ENCODE measurements at regions not wholly inside any gene's neighbourhood (a gene's known extent, or its start where the extent isn't known, plus 50 kb on each side); places are given as distances from the start of the nearest gene placed in this dataset.
A peak's percentile ranks its signal among the peaks of the same experiment; 100 is the strongest.
"Not testable (repeated sequence)": the region's sequence is repeated elsewhere in the genome, so short reads cannot be mapped to it uniquely, and the experiment has no call there.

- H3K4me1 ChIP-seq (replicated peaks in 1 of 2); in situ Hi-C loops (cut with MboI; ENCODE audit: low pct_unique_long_range_greater_than_20kb in 2 of 9, low sequenced_read_pairs in 9 of 9, unreplicated experiment in 9 of 9); ATAC-seq (replicated peaks in 6 of 8); H3K27ac ChIP-seq; H3K4me3 ChIP-seq: not testable (repeated sequence)
- WGBS, 10 experiments: no CpG with 5 or more reads among the region's 37 CpGs
Observed at GRCh38 chr11:45738194-45738593, 66.8 kb upstream of the SLC35C1 start.

GRCh38 chr11:45737056-45737455 lies 67.9 kb upstream of the SLC35C1 start:
- H3K4me3 ChIP-seq: no peak overlapping the region
- H3K4me1 ChIP-seq (replicated peaks in 1 of 2): peaks cover 0 to 4% of the 10 kb centered on the region in 2 donors
- H3K27ac ChIP-seq: no peak overlapping the region
- 20 to 100% (median 70%) methylated on average over 1 to 4 of the region's 4 CpGs for WGBS, 10 experiments
- in situ Hi-C loops (cut with MboI; ENCODE audit: low pct_unique_long_range_greater_than_20kb in 2 of 9, low sequenced_read_pairs in 9 of 9, unreplicated experiment in 9 of 9): no loop called here
- ATAC-seq (replicated peaks in 6 of 8): peak in 4 of 8 experiments; percentile 10 to 35 (median 28)

- H3K4me1 ChIP-seq (replicated peaks in 1 of 2): peaks cover 0 to 4% of the 10 kb centered on the region in 2 donors
- no peak overlapping the region for H3K27ac ChIP-seq
- in situ Hi-C loops (cut with MboI; ENCODE audit: low pct_unique_long_range_greater_than_20kb in 2 of 9, low sequenced_read_pairs in 9 of 9, unreplicated experiment in 9 of 9): no loop called here
- H3K4me3 ChIP-seq: no peak overlapping the region
- WGBS, 10 experiments: 46 to 100% (median 71%) methylated on average over 1 to 2 of the region's 2 CpGs; no CpG with 5 or more reads in 2 of the 10 experiments
- peak in 7 of 8 experiments; percentile 45 to 76 (median 63) for ATAC-seq (replicated peaks in 6 of 8)
Observed at GRCh38 chr11:45736424-45736823, 68.5 kb upstream of the SLC35C1 start.

- no peak overlapping the region for H3K27ac ChIP-seq
- in situ Hi-C loops (cut with MboI; ENCODE audit: low pct_unique_long_range_greater_than_20kb in 2 of 9, low sequenced_read_pairs in 9 of 9, unreplicated experiment in 9 of 9): no loop called here
- ATAC-seq (replicated peaks in 6 of 8): no peak
- no peak overlapping the region for H3K4me3 ChIP-seq
- 0 to 20% methylated on average over 1 of the region's 1 CpG; no CpG with 5 or more reads in 8 of the 10 experiments for WGBS, 10 experiments
- peaks cover 0 to 4% of the 10 kb centered on the region in 2 donors for H3K4me1 ChIP-seq (replicated peaks in 1 of 2)
Observed at GRCh38 chr11:45733176-45733575, 67.8 kb upstream of the CHST1 start.

- in situ Hi-C loops (cut with MboI; ENCODE audit: low pct_unique_long_range_greater_than_20kb in 2 of 9, low sequenced_read_pairs in 9 of 9, unreplicated experiment in 9 of 9): no loop called here
- ATAC-seq (replicated peaks in 6 of 8): no peak
- no peak overlapping the region for H3K27ac ChIP-seq
- H3K4me1 ChIP-seq (replicated peaks in 1 of 2): peaks cover 0 to 4% of the 10 kb centered on the region in 2 donors
- no peak overlapping the region for H3K4me3 ChIP-seq
Observed at GRCh38 chr11:45732343-45732742, 66.9 kb upstream of the CHST1 start.

GRCh38 chr11:45731171-45731570 lies 65.7 kb upstream of the CHST1 start:
- in situ Hi-C loops (cut with MboI; ENCODE audit: low pct_unique_long_range_greater_than_20kb in 2 of 9, low sequenced_read_pairs in 9 of 9, unreplicated experiment in 9 of 9); ATAC-seq (replicated peaks in 6 of 8); H3K4me1 ChIP-seq (replicated peaks in 1 of 2); H3K27ac ChIP-seq; H3K4me3 ChIP-seq: not testable (repeated sequence)
- WGBS, 10 experiments: 32 to 100% (median 77%) methylated on average over 2 to 3 of the region's 4 CpGs; no CpG with 5 or more reads in 3 of the 10 experiments

GRCh38 chr11:45730014-45730413 lies 64.6 kb upstream of the CHST1 start:
- no peak overlapping the region for H3K27ac ChIP-seq
- WGBS, 10 experiments: 0 to 84% (median 30%) methylated on average over 1 to 3 of the region's 3 CpGs; no CpG with 5 or more reads in 4 of the 10 experiments
- H3K4me1 ChIP-seq (replicated peaks in 1 of 2): peaks cover 0 to 4% of the 10 kb centered on the region in 2 donors
- H3K4me3 ChIP-seq: no peak overlapping the region
- no peak for ATAC-seq (replicated peaks in 6 of 8)
- in situ Hi-C loops (cut with MboI; ENCODE audit: low pct_unique_long_range_greater_than_20kb in 2 of 9, low sequenced_read_pairs in 9 of 9, unreplicated experiment in 9 of 9): no loop called here

- no peak for ATAC-seq (replicated peaks in 6 of 8)
- H3K4me1 ChIP-seq (replicated peaks in 1 of 2): peaks cover 4 to 11% of the 10 kb centered on the region in 2 donors
- in situ Hi-C loops (cut with MboI; ENCODE audit: low pct_unique_long_range_greater_than_20kb in 2 of 9, low sequenced_read_pairs in 9 of 9, unreplicated experiment in 9 of 9): no loop called here
- H3K4me3 ChIP-seq: no peak overlapping the region
- H3K27ac ChIP-seq: no peak overlapping the region
- 17 to 100% (median 80%) methylated on average over 1 to 2 of the region's 2 CpGs; no CpG with 5 or more reads in 4 of the 10 experiments for WGBS, 10 experiments
Observed at GRCh38 chr11:45726493-45727054, 61.2 kb upstream of the CHST1 start.

- 12 to 100% (median 72%) methylated on average over 1 to 6 of the region's 6 CpGs; no CpG with 5 or more reads in 2 of the 10 experiments for WGBS, 10 experiments
- H3K4me3 ChIP-seq: no peak overlapping the region
- ATAC-seq (replicated peaks in 6 of 8): no peak
- peaks cover 4 to 11% of the 10 kb centered on the region in 2 donors for H3K4me1 ChIP-seq (replicated peaks in 1 of 2)
- in situ Hi-C loops (cut with MboI; ENCODE audit: low pct_unique_long_range_greater_than_20kb in 2 of 9, low sequenced_read_pairs in 9 of 9, unreplicated experiment in 9 of 9): no loop called here
- no peak overlapping the region for H3K27ac ChIP-seq
Observed at GRCh38 chr11:45725776-45726492, 60.5 kb upstream of the CHST1 start.

- WGBS, 10 experiments: 20 to 100% (median 90%) methylated on average over 1 to 3 of the region's 3 CpGs; no CpG with 5 or more reads in 5 of the 10 experiments
- no peak overlapping the region for H3K27ac ChIP-seq
Observed at GRCh38 chr11:45725121-45725520, 59.7 kb upstream of the CHST1 start.

GRCh38 chr11:45724153-45724552 lies 58.7 kb upstream of the CHST1 start:
- 33 to 100% methylated on average over 1 of the region's 3 CpGs; no CpG with 5 or more reads in 8 of the 10 experiments for WGBS, 10 experiments
- in situ Hi-C loops (cut with MboI; ENCODE audit: low pct_unique_long_range_greater_than_20kb in 2 of 9, low sequenced_read_pairs in 9 of 9, unreplicated experiment in 9 of 9): no loop called here

More at GRCh38 chr11:45725121-45725520, 59.7 kb upstream of the CHST1 start:
- no peak overlapping the region for H3K4me3 ChIP-seq
- peaks cover 4 to 11% of the 10 kb centered on the region in 2 donors for H3K4me1 ChIP-seq (replicated peaks in 1 of 2)
- no peak for ATAC-seq (replicated peaks in 6 of 8)
- in situ Hi-C loops (cut with MboI; ENCODE audit: low pct_unique_long_range_greater_than_20kb in 2 of 9, low sequenced_read_pairs in 9 of 9, unreplicated experiment in 9 of 9): no loop called here

GRCh38 chr11:45723397-45723796 lies 58.0 kb upstream of the CHST1 start:
- H3K27ac ChIP-seq: no peak overlapping the region
- peaks cover 4 to 11% of the 10 kb centered on the region in 2 donors for H3K4me1 ChIP-seq (replicated peaks in 1 of 2)
- H3K4me3 ChIP-seq: no peak overlapping the region
- WGBS, 10 experiments: 54 to 100% (median 73%) methylated on average over 3 to 5 of the region's 7 CpGs; no CpG with 5 or more reads in 4 of the 10 experiments
- in situ Hi-C loops (cut with MboI; ENCODE audit: low pct_unique_long_range_greater_than_20kb in 2 of 9, low sequenced_read_pairs in 9 of 9, unreplicated experiment in 9 of 9): no loop called here
- ATAC-seq (replicated peaks in 6 of 8): peak in 1 of 8 experiments; percentile 11

More at GRCh38 chr11:45724153-45724552, 58.7 kb upstream of the CHST1 start:
- ATAC-seq (replicated peaks in 6 of 8): peak in 3 of 8 experiments; percentile 27 to 57 (median 42)
- H3K27ac ChIP-seq: no peak overlapping the region
- H3K4me1 ChIP-seq (replicated peaks in 1 of 2): peaks cover 4 to 11% of the 10 kb centered on the region in 2 donors
- no peak overlapping the region for H3K4me3 ChIP-seq

GRCh38 chr11:45722144-45722543 lies 56.7 kb upstream of the CHST1 start:
- WGBS, 10 experiments: 39 to 100% (median 73%) methylated on average over 3 to 7 of the region's 13 CpGs; no CpG with 5 or more reads in 2 of the 10 experiments
- ATAC-seq (replicated peaks in 6 of 8): no peak
- H3K4me3 ChIP-seq: no peak overlapping the region
- H3K4me1 ChIP-seq (replicated peaks in 1 of 2): peaks cover 4 to 11% of the 10 kb centered on the region in 2 donors
- in situ Hi-C loops (cut with MboI; ENCODE audit: low pct_unique_long_range_greater_than_20kb in 2 of 9, low sequenced_read_pairs in 9 of 9, unreplicated experiment in 9 of 9): no loop called here
- no peak overlapping the region for H3K27ac ChIP-seq

All from motor neuron (in vitro differentiated cells).